WTC11 (cell line): ENCODE measurements at regions not wholly inside any gene's neighbourhood (a gene's known extent, or its start where the extent isn't known, plus 50 kb on each side); places are given as distances from the start of the nearest gene placed in this dataset.

Source experiments
- ATAC-seq: fragments of 200-7000 bp; cut with Tn5 transposase; 2 replicates; pipeline ENCODE4 v1.10.0; 2021; ENCODE audit warnings: mild to moderate bottlenecking, moderate library complexity
- CTCF ChIA-PET: fragments of 300-600 bp; sonication (Branson Sonifier 250); formaldehyde crosslinking; loops from one replicate; lab custom pipeline; 2021; ENCODE audit warnings: antibody characterized with exemption; lab: Charles Lee
- POLR2A ChIA-PET: fragments of 350-600 bp; sonication (Branson Sonifier 250); formaldehyde crosslinking; loops from one replicate; lab custom pipeline; 2021; ENCODE audit warnings: antibody characterized with exemption; lab: Charles Lee
- DNase-seq: peaks from one replicate; pipeline ENCODE4 v3.0.0; 2021; ENCODE audit warnings: low spot score
- H3K27ac Mint-ChIP-seq: 2 replicates; pipeline ENCODE4 v1.8.0; 2021; ENCODE audit warnings: mixed read lengths
- H3K27me3 Mint-ChIP-seq: 2 replicates; pipeline ENCODE4 v1.8.0; 2021; ENCODE audit warnings: low read depth, mild to moderate bottlenecking, moderate library complexity, mixed read lengths
- H3K36me3 Mint-ChIP-seq: 2 replicates; pipeline ENCODE4 v1.8.0; 2021; ENCODE audit warnings: mixed read lengths
- H3K4me1 Mint-ChIP-seq: 2 replicates; pipeline ENCODE4 v1.8.0; 2022; ENCODE audit warnings: mixed read lengths
- H3K4me3 Mint-ChIP-seq: 2 replicates; pipeline ENCODE4 v1.8.0; 2021; ENCODE audit warnings: mild to moderate bottlenecking, moderate library complexity, mixed read lengths
- H3K9me3 Mint-ChIP-seq: 2 replicates; pipeline ENCODE4 v1.8.0; 2021; ENCODE audit warnings: mixed read lengths
- EMX1 ChIP-seq: fragments of 250-450 bp; sonication (Bioruptor Pico); IDR thresholded peaks from 2 replicates; pipeline ENCODE4 v1.8.0; 2021; ENCODE audit warnings: mild to moderate bottlenecking
- ESRRA ChIP-seq: sonication (generic); formaldehyde crosslinking; IDR thresholded peaks from 2 replicates; pipeline ENCODE4 v1.8.1; 2022; ENCODE audit warnings: mild to moderate bottlenecking, missing genetic modification reagents, borderline replicate concordance
- ETV6 ChIP-seq: sonication (generic); formaldehyde crosslinking; IDR thresholded peaks from 2 replicates; pipeline ENCODE4 v1.8.1; 2022; ENCODE audit warnings: mild to moderate bottlenecking, missing genetic modification reagents
- HMGA2 ChIP-seq: fragments of 250-450 bp; sonication (Bioruptor Pico); IDR thresholded peaks from 2 replicates; pipeline ENCODE4 v1.4.0; 2021; ENCODE audit warnings: mild to moderate bottlenecking, moderate library complexity
- IRF1 ChIP-seq: sonication (generic); formaldehyde crosslinking; IDR thresholded peaks from 2 replicates; pipeline ENCODE4 v1.8.0; 2023; ENCODE audit warnings: missing genetic modification reagents
- JAZF1 ChIP-seq: fragments of 250-450 bp; sonication (Bioruptor Pico); IDR thresholded peaks from 2 replicates; pipeline ENCODE4 v1.9.0; 2021; ENCODE audit warnings: moderate library complexity, mild to moderate bottlenecking, inconsistent platforms
- MAX ChIP-seq: sonication (generic); formaldehyde crosslinking; IDR thresholded peaks from 2 replicates; pipeline ENCODE4 v1.8.0; 2022; ENCODE audit warnings: mild to moderate bottlenecking, missing genetic modification reagents
- NFATC4 ChIP-seq: fragments of 250-450 bp; sonication (Bioruptor Pico); IDR thresholded peaks from 2 replicates; pipeline ENCODE4 v1.9.0; 2021; ENCODE audit warnings: mild to moderate bottlenecking
- NR1H2 ChIP-seq: sonication (generic); formaldehyde crosslinking; IDR thresholded peaks from 2 replicates; pipeline ENCODE4 v1.9.0; 2021; ENCODE audit warnings: mild to moderate bottlenecking, moderate library complexity, missing genetic modification reagents
- PRDM15 ChIP-seq: sonication (generic); formaldehyde crosslinking; IDR thresholded peaks from 2 replicates; pipeline ENCODE4 v1.8.0; 2022; ENCODE audit warnings: missing genetic modification reagents
- RELA ChIP-seq: sonication (generic); formaldehyde crosslinking; IDR thresholded peaks from 2 replicates; pipeline ENCODE4 v1.8.1; 2022; ENCODE audit warnings: missing genetic modification reagents, mild to moderate bottlenecking, borderline replicate concordance
- SP1 ChIP-seq: sonication (generic); formaldehyde crosslinking; conservative IDR thresholded peaks from 2 replicates; pipeline ENCODE4 v1.8.1; 2022; ENCODE audit warnings: missing genetic modification reagents
- STAT6 ChIP-seq: sonication (generic); formaldehyde crosslinking; conservative IDR thresholded peaks from 2 replicates; pipeline ENCODE4 v1.8.1; 2023; ENCODE audit warnings: mild to moderate bottlenecking, low read depth, missing genetic modification reagents, moderate library complexity
- ZBTB21 ChIP-seq: sonication (generic); formaldehyde crosslinking; IDR thresholded peaks from 2 replicates; pipeline ENCODE4 v1.8.1; 2023; ENCODE audit warnings: mild to moderate bottlenecking, missing genetic modification reagents, borderline replicate concordance
- ZNF317 ChIP-seq: sonication (generic); formaldehyde crosslinking; IDR thresholded peaks from 2 replicates; pipeline ENCODE4 v1.8.1; 2023; ENCODE audit warnings: low read depth, mild to moderate bottlenecking, moderate library complexity, missing genetic modification reagents, borderline replicate concordance
- ZNF423 ChIP-seq: fragments of 250-450 bp; sonication (Bioruptor Pico); IDR thresholded peaks from 2 replicates; pipeline ENCODE4 v2.1.2; 2022; ENCODE audit warnings: mild to moderate bottlenecking, moderate library complexity
- TF ChIP-seq, protein P1 (sequence below): sonication (generic); formaldehyde crosslinking; IDR thresholded peaks from 2 replicates; pipeline ENCODE4 v1.8.1; 2022; ENCODE audit warnings: low read depth, mild to moderate bottlenecking, moderate library complexity, missing genetic modification reagents, borderline replicate concordance
- TF ChIP-seq, protein P2 (sequence below): sonication (generic); formaldehyde crosslinking; IDR thresholded peaks from 2 replicates; pipeline ENCODE4 v1.8.1; 2023; ENCODE audit warnings: mild to moderate bottlenecking, moderate library complexity, missing genetic modification reagents

DNA sequence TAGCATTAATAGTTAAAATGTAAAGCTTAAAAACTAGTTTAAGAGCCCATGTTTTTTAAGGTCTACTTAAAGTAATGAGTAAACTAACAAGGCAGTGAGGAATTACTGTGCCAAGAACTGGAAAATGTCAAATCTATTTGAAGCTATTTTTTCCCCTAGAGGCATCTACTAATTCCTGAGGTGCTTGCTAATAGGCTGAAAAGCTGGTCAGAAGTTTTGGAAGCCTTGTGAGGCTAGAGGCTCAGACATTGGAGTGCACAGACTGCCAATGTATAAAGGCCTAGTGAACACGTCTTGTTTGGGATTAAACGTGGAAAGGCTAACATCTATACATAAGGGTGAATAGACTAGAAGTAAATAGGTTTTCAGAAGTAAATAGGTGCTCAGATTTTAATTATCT lies 136.5 kb upstream of the C11orf87 start:
- H3K36me3 Mint-ChIP-seq = peaks cover 10% of the 10 kb centered on the region
- no peaks in the 10 kb centered on the region for H3K27me3 Mint-ChIP-seq
- H3K9me3 Mint-ChIP-seq = peaks cover 18% of the 10 kb centered on the region
- ChIA-PET POLR2A (no interaction called here), CTCF (no interaction called here)
- ATAC-seq (no peak), DNase-seq (no peak)
- peaks cover 7% of the 10 kb centered on the region for H3K4me1 Mint-ChIP-seq
- no peak for TF ChIP-seq ESRRA (CRISPR knock-in tag)
- TF ChIP-seq ZNF423 (CRISPR knock-in tag) = no peak
- no peak for TF ChIP-seq NFATC4 (CRISPR knock-in tag)
- no peak for TF ChIP-seq STAT6 (CRISPR knock-in tag)
- no peak for TF ChIP-seq IRF1 (CRISPR knock-in tag)
- no peak for TF ChIP-seq PRDM15 (CRISPR knock-in tag)
- TF ChIP-seq HMGA2 (CRISPR knock-in tag) = no peak
- TF ChIP-seq, protein P1, sequence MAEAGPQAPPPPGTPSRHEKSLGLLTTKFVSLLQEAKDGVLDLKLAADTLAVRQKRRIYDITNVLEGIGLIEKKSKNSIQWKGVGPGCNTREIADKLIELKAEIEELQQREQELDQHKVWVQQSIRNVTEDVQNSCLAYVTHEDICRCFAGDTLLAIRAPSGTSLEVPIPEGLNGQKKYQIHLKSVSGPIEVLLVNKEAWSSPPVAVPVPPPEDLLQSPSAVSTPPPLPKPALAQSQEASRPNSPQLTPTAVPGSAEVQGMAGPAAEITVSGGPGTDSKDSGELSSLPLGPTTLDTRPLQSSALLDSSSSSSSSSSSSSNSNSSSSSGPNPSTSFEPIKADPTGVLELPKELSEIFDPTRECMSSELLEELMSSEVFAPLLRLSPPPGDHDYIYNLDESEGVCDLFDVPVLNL (CRISPR knock-in tag) = no peak
- no peak for TF ChIP-seq SP1 (CRISPR knock-in tag)
- TF ChIP-seq MAX = no peak
- TF ChIP-seq ZBTB21 = no peak
- no peak for TF ChIP-seq JAZF1 (CRISPR knock-in tag)
- TF ChIP-seq RELA (CRISPR knock-in tag) = no peak
- TF ChIP-seq NR1H2 (CRISPR knock-in tag) = no peak
- no peak for TF ChIP-seq ETV6 (CRISPR knock-in tag)
- TF ChIP-seq, protein P2, sequence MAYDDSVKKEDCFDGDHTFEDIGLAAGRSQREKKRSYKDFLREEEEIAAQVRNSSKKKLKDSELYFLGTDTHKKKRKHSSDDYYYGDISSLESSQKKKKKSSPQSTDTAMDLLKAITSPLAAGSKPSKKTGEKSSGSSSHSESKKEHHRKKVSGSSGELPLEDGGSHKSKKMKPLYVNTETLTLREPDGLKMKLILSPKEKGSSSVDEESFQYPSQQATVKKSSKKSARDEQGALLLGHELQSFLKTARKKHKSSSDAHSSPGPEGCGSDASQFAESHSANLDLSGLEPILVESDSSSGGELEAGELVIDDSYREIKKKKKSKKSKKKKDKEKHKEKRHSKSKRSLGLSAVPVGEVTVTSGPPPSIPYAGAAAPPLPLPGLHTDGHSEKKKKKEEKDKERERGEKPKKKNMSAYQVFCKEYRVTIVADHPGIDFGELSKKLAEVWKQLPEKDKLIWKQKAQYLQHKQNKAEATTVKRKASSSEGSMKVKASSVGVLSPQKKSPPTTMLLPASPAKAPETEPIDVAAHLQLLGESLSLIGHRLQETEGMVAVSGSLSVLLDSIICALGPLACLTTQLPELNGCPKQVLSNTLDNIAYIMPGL (CRISPR knock-in tag) = no peak
- no peak for TF ChIP-seq EMX1
- TF ChIP-seq ZNF317 (CRISPR knock-in tag) = no peak
- H3K27ac Mint-ChIP-seq = no peak overlapping the region
- no peak overlapping the region for H3K4me3 Mint-ChIP-seq
